NCI-H774 (cell line): ENCODE measurements at regions not wholly inside any gene's neighbourhood (a gene's known extent, or its start where the extent isn't known, plus 50 kb on each side); places are given as distances from the start of the nearest gene placed in this dataset.
A peak's percentile ranks its signal among the peaks of the same experiment; 100 is the strongest.
"Not testable (repeated sequence)": the region's sequence is repeated elsewhere in the genome, so short reads cannot be mapped to it uniquely, and the experiment has no call there.

ENCODE experiments used
- DNase-seq: peaks from one replicate; lab custom pipeline; 2025; lab: John Stamatoyannopoulos, UW

DNA sequence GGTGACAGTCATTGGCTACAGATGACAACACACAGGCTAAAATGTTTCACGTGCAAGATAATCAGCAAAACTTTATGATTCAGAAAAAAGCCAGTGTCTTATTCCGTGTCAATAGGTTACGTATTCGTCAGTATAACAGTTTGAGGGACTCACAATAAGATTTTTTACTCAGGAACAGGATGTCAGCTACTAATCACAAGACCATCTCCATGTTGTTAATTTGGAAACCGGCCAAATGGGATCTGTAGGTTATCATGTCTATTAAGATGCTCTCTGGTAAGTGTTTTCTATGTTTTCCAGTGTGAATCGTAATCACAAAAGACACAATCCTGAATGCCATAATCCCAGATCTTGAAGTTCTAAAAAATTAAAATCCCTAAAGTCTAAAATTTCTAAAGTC, 197.3 kb downstream of the ETV1 start:
- DNase-seq: no peak

- no peak for DNase-seq
Observed at GRCh38 chr7:13793926-13794325, 195.5 kb downstream of the ETV1 start.

DNA sequence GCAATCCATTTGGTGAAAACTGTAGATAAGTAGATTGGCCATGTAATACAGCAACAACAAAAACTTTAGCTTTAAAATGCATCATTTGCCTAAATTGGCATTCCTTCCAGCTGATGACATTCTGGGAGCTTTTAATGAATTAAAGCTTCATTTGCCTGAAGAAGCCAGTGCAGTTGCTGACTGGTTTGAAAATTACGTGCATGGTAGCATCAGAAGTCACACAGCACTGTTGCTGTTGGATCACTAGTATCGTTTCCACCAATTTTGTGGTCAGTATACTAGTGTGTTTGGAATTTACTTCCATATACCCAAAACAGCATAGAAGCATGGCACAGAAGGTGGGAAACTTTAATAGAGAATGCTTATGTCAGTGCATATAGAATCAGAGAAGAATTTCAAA, 194.9 kb downstream of the ETV1 start:
- no peak for DNase-seq

- no peak for DNase-seq
Observed at GRCh38 chr7:13797545-13797944, 191.9 kb downstream of the ETV1 start.

GRCh38 chr7:13800694-13801448, 188.6 kb downstream of the ETV1 start:
- peak; percentile 34 for DNase-seq

DNA sequence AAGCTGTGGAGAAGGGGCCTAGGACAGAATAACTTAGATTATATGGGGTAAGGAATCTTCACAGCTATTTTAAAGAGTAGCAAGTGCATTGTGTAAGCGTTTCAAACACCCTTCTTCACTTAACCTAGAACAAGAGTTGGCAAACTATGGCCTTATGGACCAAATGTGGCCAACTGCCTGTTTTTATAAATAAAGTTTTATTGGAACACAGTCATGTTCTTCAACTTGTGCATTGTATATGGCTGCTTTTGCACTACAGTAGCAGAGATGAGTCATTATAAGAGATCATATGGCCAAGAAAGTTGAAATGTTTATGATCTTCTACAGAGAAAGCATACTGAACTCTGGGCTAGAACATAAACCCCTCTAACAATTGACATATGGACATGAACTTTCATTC, 187.8 kb downstream of the ETV1 start:
- DNase-seq: no peak

DNA sequence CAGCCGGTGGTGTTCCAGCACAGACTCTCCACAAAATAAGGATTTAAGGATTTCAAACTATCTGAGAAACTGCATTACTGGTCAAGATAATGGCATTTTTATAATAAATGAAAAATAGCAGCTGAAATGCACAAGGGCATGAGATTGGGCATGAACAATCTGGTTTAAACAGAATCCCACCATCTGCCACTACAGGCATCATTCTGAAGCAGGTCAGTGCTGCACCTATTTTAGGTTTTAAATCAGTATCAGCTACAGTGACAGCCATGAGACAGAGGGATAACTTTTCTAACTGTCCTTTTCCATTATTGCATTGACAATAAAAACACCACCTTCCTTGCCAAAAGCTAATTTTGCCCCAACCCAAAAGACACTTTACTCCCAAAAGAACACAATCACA, 186.8 kb downstream of the ETV1 start:
- DNase-seq: no peak

DNA sequence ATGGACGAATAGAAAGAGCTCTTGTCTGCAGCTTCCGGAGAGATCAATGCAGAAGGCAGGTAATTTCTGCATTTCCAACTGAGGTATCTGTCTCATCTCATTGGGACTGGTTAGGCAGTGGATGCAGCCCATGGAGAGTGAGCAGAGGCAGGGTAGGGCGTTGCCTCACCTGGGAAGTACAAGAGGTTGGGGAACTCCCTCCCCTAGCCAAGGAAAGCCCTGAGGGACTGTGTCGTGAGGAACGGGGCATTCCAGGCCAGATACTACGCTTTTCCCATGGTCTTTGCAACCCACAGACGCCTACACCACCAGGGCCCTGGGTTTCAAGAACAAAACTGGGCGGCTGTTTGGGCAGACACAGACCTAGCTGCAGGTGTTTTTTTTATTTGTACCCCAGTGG, 186.3 kb downstream of the ETV1 start:
- DNase-seq: no peak

DNA sequence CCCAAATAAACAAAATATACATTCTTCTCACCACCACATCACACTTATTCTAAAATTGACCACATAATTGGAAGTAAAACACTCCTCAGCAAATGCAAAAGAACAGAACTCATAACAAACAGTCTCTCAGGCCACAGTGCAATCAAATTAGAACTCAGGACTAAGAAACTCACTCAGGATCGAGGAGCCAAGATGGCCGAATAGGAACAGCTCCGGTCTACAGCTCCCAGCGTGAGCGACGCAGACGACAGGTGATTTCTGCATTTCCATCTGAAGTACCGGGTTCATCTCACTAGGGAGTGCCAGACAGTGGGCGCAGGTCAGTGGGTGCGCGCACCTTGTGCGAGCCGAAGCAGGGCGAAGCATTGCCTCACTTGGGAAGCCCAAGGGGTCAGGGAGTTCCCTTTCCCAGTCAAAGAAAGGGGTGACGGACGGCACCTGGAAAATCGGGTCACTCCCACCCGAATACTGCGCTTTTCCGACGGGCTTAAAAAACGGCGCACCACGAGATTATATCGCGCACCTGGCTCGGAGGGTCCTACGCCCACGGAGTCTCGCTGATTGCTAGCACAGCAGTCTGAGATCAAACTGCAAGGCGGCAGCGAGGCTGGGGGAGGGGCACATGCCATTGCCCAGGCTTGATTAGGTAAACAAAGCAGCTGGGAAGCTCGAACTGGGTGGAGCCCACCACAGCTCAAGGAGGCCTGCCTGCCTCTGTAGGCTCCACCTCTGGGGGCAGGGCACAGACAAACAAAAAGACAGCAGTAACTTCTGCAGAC, 183.2 kb downstream of the ETV1 start:
- not testable (repeated sequence) for DNase-seq

DNA sequence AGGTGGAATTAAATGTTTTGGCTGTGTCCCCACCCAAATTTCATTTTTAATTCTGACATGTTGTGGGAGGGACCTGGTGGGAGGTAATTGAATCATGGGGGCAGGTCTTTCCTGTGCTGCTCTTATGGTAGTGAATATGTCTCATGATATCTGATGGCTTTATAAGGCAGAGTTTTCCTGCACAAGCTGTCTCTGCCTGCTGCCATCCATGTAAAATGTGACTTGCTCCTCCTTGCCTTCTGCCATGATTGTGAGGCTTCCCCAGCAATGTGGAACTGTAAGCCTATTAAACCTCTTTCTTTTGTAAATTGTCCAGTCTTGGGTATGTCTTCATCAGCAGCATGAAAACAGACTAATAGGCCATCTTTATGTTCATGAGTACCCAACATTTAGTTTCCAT, 172.2 kb downstream of the ETV1 start:
- not testable (repeated sequence) for DNase-seq

DNA sequence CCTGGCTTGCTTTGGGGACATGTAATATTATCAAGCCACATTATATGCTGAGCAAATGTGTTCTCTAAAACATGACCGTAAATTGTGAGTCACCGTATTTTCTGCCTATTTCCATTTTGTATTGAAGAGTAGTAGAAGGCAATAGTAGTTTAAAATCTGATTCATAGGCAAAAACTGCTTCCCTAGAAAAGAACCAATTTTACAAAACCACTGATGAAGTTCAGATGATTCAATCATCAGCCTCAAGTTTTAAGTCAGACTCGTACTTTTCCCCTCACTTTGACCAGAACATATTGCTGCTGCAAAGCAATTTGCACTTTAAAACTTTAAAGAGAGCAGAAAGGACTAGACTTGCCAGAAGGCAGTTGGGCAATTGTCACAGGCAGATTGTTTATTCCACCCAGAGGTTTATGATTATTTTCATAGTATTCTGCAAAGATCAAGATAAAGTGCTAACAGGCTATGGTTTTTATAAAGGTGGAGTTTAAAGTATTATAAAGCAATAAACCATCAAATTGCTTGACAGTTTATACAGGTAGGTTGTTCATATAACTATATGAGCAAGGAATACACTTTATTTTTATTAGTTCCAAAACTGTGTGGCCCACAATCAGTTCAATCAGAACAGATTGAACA, 168.2 kb downstream of the ETV1 start:
- no peak for DNase-seq

GRCh38 chr7:13822678-13823077, 166.8 kb downstream of the ETV1 start:
- no peak for DNase-seq

- no peak for DNase-seq
Observed at GRCh38 chr7:13826752-13827151, 162.7 kb downstream of the ETV1 start.

GRCh38 chr7:13827716-13828115, 161.8 kb downstream of the ETV1 start:
- DNase-seq: no peak

- DNase-seq: no peak
Observed at GRCh38 chr7:13829231-13829630, 160.2 kb downstream of the ETV1 start.

- no peak for DNase-seq
Observed at GRCh38 chr7:13829914-13830900, 159.3 kb downstream of the ETV1 start.

DNA sequence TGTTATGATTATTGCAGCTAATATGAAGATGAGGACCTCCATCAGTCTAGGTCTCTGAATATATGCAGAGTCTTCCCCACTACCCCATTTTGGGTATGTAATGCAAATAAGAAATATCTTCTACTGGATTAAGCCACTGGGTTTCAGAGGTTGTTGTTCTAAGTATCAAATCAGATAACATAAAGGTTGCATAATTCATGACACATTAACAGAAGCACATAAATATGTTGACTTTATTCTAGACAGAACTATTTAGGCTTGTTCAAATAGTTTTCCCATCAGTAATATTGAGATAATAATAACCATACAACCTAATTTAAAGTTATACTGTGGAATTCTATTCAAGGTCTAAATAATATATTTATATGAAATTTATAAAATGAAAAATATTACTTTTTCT, 157.1 kb downstream of the ETV1 start:
- no peak for DNase-seq

DNA sequence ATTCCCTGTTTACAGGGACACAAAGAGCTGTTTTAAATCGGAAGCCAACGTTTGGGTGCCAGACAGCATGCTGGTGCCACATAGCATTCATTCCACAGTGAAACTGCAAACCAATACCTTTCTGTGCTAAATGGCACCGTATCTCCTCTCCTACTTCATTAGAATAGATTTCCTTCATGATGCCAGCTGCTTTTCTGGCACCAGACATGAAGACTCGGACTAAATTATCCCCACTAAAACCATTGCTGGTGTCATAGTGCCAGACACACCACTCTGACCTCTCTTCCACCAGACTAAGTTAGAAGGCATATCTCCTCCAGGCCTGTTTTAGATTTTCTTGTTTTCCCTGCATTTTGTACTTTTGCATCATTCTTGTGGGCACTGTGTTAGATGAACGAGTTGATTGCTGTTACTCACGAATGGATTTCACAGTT, 155.1 kb downstream of the ETV1 start:
- DNase-seq: no peak

- no peak for DNase-seq
Observed at GRCh38 chr7:13835442-13835841, 154.0 kb downstream of the ETV1 start.

GRCh38 chr7:13839063-13839462, 150.4 kb downstream of the ETV1 start:
- peak; percentile 94 for DNase-seq
